IgD-negative memory B cell (primary cell): ENCODE measurements at regions not wholly inside any gene's neighbourhood (a gene's known extent, or its start where the extent isn't known, plus 50 kb on each side); places are given as distances from the start of the nearest gene placed in this dataset.
"Not testable (repeated sequence)": the region's sequence is repeated elsewhere in the genome, so short reads cannot be mapped to it uniquely, and the experiment has no call there.

ENCODE experiments used
- H3K27ac Mint-ChIP-seq, 3 donors: one replicate each; pipeline ENCODE4 v1.8.0; 2020 to 2022; ENCODE audit warnings: mild to moderate bottlenecking in 3 of 3, mixed read lengths in 3 of 3, moderate library complexity in 1 of 3
- H3K27me3 Mint-ChIP-seq: one replicate; pipeline ENCODE4 v1.8.0; 2021; ENCODE audit warnings: mixed read lengths
- H3K36me3 Mint-ChIP-seq: one replicate; pipeline ENCODE4 v1.8.0; 2020; ENCODE audit warnings: mild to moderate bottlenecking, mixed read lengths
- H3K4me1 Mint-ChIP-seq, 3 donors: one replicate each; pipeline ENCODE4 v1.8.0; 2020 to 2022; ENCODE audit warnings: mixed read lengths in 3 of 3, mild to moderate bottlenecking in 1 of 3
- H3K4me3 Mint-ChIP-seq, 4 donors: one replicate each; pipeline ENCODE4 v1.8.0; 2020 to 2022; ENCODE audit warnings: mild to moderate bottlenecking in 4 of 4, mixed read lengths in 4 of 4, moderate library complexity in 3 of 4
- H3K9me3 Mint-ChIP-seq, 3 donors: one replicate each; pipeline ENCODE4 v1.8.0; 2020 to 2021; ENCODE audit warnings: mixed read lengths in 3 of 3, mild to moderate bottlenecking in 1 of 3

DNA sequence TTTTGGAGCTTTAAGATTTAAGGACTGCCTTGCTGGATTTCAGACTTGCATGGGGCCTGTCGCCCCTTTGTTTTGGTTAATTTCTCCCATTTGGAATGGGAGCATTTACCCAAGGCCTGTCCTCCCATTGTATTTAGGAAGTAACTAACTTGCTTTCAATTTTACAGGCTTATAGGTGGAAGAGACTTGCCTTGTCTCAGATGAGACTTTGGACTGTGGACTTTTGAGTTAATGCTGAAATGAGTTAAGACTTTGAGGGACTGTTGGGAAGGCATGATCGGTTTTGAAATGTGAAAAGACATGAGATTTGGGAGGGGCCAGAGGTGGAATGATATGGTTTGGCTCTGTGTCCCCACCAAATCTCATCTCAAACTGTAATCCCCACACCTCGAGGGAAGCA lies 56.5 kb upstream of the TNFSF10 start:
- H3K27ac Mint-ChIP-seq, H3K9me3 Mint-ChIP-seq, H3K36me3 Mint-ChIP-seq, H3K4me3 Mint-ChIP-seq, H3K27me3 Mint-ChIP-seq: not testable (repeated sequence)
- H3K4me1 Mint-ChIP-seq = peaks cover 19 to 26% (median 20%) of the 10 kb centered on the region in 3 donors

- H3K27me3 Mint-ChIP-seq, H3K36me3 Mint-ChIP-seq, H3K9me3 Mint-ChIP-seq, H3K4me3 Mint-ChIP-seq: not testable (repeated sequence)
- H3K27ac Mint-ChIP-seq = peak overlapping the region in 1 of 3 donors; percentile 90
- H3K4me1 Mint-ChIP-seq = peaks cover 19 to 26% (median 20%) of the 10 kb centered on the region in 3 donors
Measured at GRCh38 chr3:172578714-172579113, 55.5 kb upstream of the TNFSF10 start.

DNA sequence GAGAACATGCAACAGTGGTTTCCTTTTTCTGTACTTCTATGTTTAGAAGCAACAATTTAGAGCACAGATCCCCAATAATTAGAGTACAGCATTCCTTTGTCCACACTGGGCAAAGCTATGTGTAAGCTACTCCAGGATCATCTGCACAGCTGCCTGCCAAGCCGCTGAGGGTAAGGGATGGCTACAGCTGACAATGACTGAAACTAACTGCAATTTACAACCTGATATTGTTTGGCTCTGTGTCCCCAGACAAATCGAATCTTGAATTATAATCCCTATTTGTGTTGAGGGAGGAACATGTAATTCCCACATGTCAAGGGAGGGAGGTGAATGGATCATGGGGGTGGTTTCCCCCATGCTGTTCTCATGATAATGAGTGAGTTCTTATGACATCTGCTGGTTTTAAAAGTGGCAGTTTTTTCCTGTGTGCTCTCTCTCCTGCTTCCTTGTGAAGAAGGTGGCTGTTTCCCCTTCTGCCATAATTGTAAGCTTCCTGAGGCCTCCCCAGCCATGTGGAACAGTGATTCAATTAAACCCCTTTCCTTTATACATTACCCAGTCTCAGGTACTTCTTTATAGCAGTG lies 54.8 kb upstream of the TNFSF10 start:
- H3K9me3 Mint-ChIP-seq = peaks cover 0 to 5% (median 0%) of the 10 kb centered on the region in 3 donors
- H3K36me3 Mint-ChIP-seq = peaks cover 1% of the 10 kb centered on the region
- H3K27me3 Mint-ChIP-seq = no peaks in the 10 kb centered on the region
- peaks cover 19 to 26% (median 20%) of the 10 kb centered on the region in 3 donors for H3K4me1 Mint-ChIP-seq
- H3K27ac Mint-ChIP-seq = peak overlapping the region in 2 of 3 donors; percentile 70 to 90
- no peak overlapping the region for H3K4me3 Mint-ChIP-seq

GRCh38 chr3:172575375-172575774 lies 52.1 kb upstream of the TNFSF10 start:
- Mint-ChIP-seq H3K27ac (no peak overlapping the region), H3K27me3 (peaks cover 2% of the 10 kb centered on the region), H3K4me1 (peaks cover 7 to 14% (median 8%) of the 10 kb centered on the region in 3 donors), H3K4me3 (no peak overlapping the region), H3K36me3 (peaks cover 1% of the 10 kb centered on the region), H3K9me3 (peaks cover 5 to 6% (median 5%) of the 10 kb centered on the region in 3 donors)

DNA sequence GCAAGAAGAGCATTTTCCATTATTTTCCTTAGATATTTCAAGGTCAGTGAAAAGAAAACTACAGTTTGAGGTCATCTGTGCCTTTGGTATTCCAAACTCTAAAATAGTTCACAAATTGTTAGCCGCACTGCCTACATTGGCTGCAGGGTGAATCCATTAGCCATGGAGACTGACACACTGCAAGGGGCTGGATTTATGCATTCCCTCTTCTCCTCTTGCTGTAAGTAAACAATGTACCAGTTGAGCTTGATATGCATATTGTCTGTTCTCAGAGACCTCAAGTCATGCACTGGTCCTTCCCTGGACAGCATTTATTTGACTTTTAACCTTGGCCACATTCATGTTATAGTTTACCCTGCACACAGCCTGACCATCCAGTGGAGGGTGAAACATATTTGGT lies 50.2 kb upstream of the TNFSF10 start:
- H3K4me1 Mint-ChIP-seq = peaks cover 4 to 11% (median 6%) of the 10 kb centered on the region in 3 donors
- peaks cover 2% of the 10 kb centered on the region for H3K27me3 Mint-ChIP-seq
- no peak overlapping the region for H3K4me3 Mint-ChIP-seq
- H3K36me3 Mint-ChIP-seq = peaks cover 1% of the 10 kb centered on the region
- peaks cover 5 to 6% (median 5%) of the 10 kb centered on the region in 3 donors for H3K9me3 Mint-ChIP-seq
- no peak overlapping the region for H3K27ac Mint-ChIP-seq
